ENCODE measurements at regions not wholly inside any gene's neighbourhood (a gene's known extent, or its start where the extent isn't known, plus 50 kb on each side); places are given as distances from the start of the nearest gene placed in this dataset.

DNA sequence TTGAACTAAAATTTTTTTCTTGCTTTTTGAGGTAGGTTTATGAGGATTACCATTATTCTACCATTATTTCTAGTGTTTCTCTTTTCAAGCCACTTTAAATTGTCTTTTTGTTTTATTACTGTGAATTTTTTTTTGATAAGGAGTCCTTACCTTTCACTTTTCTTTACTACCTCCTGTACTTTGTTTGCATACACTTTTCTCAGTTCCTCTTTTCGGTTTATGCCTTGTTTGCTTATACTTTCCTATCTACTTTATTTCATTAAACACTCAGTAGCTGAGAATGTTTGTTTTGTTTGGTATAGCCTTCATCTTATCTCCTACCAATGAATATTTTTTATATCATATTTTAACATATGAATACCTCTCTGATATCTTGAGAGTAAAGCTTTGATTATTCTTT is 147.9 kb downstream of the TFAP2B start (continued):
- TF ChIP-seq, protein P1, sequence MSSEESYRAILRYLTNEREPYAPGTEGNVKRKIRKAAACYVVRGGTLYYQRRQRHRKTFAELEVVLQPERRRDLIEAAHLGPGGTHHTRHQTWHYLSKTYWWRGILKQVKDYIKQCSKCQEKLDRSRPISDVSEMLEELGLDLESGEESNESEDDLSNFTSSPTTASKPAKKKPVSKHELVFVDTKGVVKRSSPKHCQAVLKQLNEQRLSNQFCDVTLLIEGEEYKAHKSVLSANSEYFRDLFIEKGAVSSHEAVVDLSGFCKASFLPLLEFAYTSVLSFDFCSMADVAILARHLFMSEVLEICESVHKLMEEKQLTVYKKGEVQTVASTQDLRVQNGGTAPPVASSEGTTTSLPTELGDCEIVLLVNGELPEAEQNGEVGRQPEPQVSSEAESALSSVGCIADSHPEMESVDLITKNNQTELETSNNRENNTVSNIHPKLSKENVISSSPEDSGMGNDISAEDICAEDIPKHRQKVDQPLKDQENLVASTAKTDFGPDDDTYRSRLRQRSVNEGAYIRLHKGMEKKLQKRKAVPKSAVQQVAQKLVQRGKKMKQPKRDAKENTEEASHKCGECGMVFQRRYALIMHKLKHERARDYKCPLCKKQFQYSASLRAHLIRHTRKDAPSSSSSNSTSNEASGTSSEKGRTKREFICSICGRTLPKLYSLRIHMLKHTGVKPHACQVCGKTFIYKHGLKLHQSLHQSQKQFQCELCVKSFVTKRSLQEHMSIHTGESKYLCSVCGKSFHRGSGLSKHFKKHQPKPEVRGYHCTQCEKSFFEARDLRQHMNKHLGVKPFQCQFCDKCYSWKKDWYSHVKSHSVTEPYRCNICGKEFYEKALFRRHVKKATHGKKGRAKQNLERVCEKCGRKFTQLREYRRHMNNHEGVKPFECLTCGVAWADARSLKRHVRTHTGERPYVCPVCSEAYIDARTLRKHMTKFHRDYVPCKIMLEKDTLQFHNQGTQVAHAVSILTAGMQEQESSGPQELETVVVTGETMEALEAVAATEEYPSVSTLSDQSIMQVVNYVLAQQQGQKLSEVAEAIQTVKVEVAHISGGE (CRISPR knock-in tag; IDR thresholded peaks at IDR 0.05) = no peak
- TF ChIP-seq, protein P2, sequence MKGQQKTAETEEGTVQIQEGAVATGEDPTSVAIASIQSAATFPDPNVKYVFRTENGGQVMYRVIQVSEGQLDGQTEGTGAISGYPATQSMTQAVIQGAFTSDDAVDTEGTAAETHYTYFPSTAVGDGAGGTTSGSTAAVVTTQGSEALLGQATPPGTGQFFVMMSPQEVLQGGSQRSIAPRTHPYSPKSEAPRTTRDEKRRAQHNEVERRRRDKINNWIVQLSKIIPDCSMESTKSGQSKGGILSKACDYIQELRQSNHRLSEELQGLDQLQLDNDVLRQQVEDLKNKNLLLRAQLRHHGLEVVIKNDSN (IDR thresholded peaks at IDR 0.05; ENCODE audit: borderline replicate concordance, extremely low read length, insufficient read depth, low read depth, low read length) = no peak
- TF ChIP-seq POU2F2 (IDR thresholded peaks at IDR 0.05; ENCODE audit: borderline replicate concordance, low read depth, low read length) = peak; percentile 83; the same call in 1 of the 3 replicates
- TF ChIP-seq BMI1 (IDR thresholded peaks at IDR 0.05; ENCODE audit: borderline replicate concordance) = no peak; the same call in 1 of the 2 replicates
- TF ChIP-seq EED (IDR thresholded peaks at IDR 0.05; ENCODE audit: low read depth) = no peak
- TF ChIP-seq, protein P3, sequence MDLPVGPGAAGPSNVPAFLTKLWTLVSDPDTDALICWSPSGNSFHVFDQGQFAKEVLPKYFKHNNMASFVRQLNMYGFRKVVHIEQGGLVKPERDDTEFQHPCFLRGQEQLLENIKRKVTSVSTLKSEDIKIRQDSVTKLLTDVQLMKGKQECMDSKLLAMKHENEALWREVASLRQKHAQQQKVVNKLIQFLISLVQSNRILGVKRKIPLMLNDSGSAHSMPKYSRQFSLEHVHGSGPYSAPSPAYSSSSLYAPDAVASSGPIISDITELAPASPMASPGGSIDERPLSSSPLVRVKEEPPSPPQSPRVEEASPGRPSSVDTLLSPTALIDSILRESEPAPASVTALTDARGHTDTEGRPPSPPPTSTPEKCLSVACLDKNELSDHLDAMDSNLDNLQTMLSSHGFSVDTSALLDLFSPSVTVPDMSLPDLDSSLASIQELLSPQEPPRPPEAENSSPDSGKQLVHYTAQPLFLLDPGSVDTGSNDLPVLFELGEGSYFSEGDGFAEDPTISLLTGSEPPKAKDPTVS (IDR thresholded peaks at IDR 0.05; ENCODE audit: low read depth, low read length) = no peak
- TF ChIP-seq TAF1 (IDR thresholded peaks at IDR 0.05; ENCODE audit: borderline replicate concordance, low read depth, low read length) = no peak
- TF ChIP-seq SPI1 (IDR thresholded peaks at IDR 0.05; ENCODE audit: borderline replicate concordance, insufficient read depth, low read depth, low read length) = peak; percentile 93
- TF ChIP-seq CREM (IDR thresholded peaks at IDR 0.05; ENCODE audit: low read depth) = 0 out of 2 replicates have a peak, but pooled peaks have one; percentile 18
- TF ChIP-seq, protein P4, sequence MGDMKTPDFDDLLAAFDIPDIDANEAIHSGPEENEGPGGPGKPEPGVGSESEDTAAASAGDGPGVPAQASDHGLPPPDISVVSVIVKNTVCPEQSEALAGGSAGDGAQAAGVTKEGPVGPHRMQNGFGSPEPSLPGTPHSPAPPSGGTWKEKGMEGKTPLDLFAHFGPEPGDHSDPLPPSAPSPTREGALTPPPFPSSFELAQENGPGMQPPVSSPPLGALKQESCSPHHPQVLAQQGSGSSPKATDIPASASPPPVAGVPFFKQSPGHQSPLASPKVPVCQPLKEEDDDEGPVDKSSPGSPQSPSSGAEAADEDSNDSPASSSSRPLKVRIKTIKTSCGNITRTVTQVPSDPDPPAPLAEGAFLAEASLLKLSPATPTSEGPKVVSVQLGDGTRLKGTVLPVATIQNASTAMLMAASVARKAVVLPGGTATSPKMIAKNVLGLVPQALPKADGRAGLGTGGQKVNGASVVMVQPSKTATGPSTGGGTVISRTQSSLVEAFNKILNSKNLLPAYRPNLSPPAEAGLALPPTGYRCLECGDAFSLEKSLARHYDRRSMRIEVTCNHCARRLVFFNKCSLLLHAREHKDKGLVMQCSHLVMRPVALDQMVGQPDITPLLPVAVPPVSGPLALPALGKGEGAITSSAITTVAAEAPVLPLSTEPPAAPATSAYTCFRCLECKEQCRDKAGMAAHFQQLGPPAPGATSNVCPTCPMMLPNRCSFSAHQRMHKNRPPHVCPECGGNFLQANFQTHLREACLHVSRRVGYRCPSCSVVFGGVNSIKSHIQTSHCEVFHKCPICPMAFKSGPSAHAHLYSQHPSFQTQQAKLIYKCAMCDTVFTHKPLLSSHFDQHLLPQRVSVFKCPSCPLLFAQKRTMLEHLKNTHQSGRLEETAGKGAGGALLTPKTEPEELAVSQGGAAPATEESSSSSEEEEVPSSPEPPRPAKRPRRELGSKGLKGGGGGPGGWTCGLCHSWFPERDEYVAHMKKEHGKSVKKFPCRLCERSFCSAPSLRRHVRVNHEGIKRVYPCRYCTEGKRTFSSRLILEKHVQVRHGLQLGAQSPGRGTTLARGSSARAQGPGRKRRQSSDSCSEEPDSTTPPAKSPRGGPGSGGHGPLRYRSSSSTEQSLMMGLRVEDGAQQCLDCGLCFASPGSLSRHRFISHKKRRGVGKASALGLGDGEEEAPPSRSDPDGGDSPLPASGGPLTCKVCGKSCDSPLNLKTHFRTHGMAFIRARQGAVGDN (IDR thresholded peaks at IDR 0.05) = no peak
- no peak for TF ChIP-seq RUNX3 (IDR thresholded peaks at IDR 0.05; ENCODE audit: low read length)
- TF ChIP-seq CBFB (IDR thresholded peaks at IDR 0.05; ENCODE audit: low read depth) = no peak
- TF ChIP-seq, protein P5, sequence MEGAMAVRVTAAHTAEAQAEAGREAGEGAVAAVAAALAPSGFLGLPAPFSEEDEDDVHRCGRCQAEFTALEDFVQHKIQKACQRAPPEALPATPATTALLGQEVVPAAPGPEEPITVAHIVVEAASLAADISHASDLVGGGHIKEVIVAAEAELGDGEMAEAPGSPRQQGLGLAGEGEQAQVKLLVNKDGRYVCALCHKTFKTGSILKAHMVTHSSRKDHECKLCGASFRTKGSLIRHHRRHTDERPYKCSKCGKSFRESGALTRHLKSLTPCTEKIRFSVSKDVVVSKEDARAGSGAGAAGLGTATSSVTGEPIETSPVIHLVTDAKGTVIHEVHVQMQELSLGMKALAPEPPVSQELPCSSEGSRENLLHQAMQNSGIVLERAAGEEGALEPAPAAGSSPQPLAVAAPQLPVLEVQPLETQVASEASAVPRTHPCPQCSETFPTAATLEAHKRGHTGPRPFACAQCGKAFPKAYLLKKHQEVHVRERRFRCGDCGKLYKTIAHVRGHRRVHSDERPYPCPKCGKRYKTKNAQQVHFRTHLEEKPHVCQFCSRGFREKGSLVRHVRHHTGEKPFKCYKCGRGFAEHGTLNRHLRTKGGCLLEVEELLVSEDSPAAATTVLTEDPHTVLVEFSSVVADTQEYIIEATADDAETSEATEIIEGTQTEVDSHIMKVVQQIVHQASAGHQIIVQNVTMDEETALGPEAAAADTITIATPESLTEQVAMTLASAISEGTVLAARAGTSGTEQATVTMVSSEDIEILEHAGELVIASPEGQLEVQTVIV (IDR thresholded peaks at IDR 0.05; ENCODE audit: borderline replicate concordance, partially characterized antibody) = no peak
- TF ChIP-seq NBN (IDR thresholded peaks at IDR 0.05) = 0 out of 2 replicates have a peak, but pooled peaks have one; percentile 43
- 0 out of 2 replicates have a peak, but pooled peaks have one; percentile 50 for TF ChIP-seq IRF4 (IDR thresholded peaks at IDR 0.05; ENCODE audit: low read depth, low read length)
- TF ChIP-seq HDAC2 (IDR thresholded peaks at IDR 0.05) = no peak
- TF ChIP-seq, protein P6, sequence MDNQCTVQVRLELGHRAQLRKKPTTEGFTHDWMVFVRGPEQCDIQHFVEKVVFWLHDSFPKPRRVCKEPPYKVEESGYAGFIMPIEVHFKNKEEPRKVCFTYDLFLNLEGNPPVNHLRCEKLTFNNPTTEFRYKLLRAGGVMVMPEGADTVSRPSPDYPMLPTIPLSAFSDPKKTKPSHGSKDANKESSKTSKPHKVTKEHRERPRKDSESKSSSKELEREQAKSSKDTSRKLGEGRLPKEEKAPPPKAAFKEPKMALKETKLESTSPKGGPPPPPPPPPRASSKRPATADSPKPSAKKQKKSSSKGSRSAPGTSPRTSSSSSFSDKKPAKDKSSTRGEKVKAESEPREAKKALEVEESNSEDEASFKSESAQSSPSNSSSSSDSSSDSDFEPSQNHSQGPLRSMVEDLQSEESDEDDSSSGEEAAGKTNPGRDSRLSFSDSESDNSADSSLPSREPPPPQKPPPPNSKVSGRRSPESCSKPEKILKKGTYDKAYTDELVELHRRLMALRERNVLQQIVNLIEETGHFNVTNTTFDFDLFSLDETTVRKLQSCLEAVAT (IDR thresholded peaks at IDR 0.05) = no peak

All from GM12878 (cell line).